T-helper 1 cell (primary cell): ENCODE measurements at regions not wholly inside any gene's neighbourhood (a gene's known extent, or its start where the extent isn't known, plus 50 kb on each side); places are given as distances from the start of the nearest gene placed in this dataset.
"Not testable (repeated sequence)": the region's sequence is repeated elsewhere in the genome, so short reads cannot be mapped to it uniquely, and the experiment has no call there.

Experiments
- DNase-seq, 5 donors: peaks; one replicate each; pipeline ENCODE4 v3.0.0-alpha.2; 2012 to 2020

- no peak for DNase-seq
These were observed 256.5 kb upstream of the CBLB start for GRCh38 chr3:106125321-106125720.

- no peak for DNase-seq
These were observed 257.4 kb upstream of the CBLB start for GRCh38 chr3:106126067-106126845.

GRCh38 chr3:106126846-106127235, 258.0 kb upstream of the CBLB start:
- DNase-seq = no peak

DNA sequence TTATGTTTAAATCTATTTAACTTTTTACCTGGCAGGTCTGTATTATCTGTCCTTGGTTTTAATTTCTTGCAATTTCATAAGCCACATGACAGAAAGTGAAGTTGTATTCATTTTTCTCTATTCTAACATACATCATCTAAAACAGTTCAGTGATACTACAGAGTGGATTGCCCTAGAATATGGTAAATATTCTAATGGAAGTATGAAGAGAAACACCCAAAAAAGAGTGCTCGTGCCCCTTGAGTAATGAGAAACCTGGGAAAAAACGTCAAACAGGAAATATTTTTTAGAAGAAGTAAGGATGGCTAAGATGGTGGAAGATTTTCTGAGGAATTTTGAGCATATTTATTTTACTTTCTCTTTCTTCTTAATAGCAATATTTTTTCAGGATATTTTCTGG, 261.1 kb upstream of the CBLB start:
- DNase-seq = no peak

DNA sequence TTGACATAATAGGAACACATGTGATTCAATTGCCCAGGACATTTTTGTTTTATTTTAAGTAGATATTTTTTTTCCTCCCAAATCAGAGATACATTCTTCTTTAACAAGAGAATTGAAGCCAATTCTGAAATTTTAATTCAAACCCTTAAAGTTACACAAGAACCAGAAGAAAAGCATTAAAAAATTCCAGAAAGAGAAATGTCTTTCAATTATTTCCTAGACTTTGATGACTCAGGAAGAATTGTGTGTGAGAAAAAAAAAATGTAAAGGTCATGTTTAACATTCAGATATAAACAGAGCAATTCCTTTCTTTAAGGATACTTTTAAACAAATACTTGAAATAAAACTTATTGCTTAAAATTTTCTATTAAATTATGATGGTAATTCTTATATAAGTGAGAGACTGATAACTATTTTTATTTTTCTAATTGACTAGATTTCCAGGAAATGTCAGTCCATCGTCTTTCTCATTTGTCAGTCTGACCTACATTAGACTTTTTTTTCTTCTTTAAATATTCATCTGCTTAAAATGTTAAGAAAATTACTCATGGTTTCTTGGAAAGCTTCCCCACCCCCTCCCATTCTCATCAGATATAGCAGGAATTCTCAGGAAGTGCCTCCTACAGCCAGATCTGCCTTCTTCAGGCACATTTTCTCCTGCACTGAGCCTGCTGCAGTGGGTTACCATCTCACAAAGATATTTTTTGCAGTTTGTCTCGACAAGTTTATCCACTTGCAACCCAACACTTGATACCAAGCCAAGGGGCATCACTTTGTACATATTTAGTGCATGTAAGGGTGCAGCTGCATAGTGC, 261.8 kb upstream of the CBLB start:
- no peak for DNase-seq

DNA sequence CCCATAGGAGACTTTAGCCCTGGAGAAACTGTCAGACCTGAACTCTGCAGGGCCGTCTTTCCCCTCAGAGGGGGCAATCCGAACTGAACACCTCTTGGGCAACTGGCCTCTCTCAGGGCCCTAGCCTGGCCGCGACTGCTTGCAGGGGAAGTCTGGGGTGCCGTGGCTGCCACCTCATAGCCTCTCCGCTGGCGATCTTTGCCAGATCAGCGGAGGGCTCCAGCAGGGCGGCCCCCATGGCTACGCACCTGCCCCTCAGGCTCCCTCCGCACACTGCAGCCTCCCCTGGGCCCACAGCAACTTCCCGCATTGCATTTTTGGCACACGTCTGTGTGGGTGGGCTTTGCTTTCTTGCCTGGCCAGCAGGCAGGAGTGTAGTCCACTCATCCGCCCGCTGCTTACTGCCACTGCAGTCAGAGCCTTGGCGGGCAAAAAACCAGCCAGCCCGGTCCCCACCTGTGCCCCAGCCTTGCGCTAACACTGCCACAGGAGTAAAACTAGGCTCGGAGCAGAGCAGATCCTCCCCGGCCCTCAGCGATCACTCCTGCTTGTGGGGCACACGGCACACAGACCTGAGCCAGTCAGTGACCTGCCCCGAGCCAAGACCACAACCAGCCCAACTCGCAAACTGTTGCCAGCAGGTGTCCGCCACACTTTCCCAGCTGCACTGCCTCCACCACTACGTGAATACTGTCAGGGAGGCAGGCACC, 266.8 kb upstream of the CBLB start:
- DNase-seq = no peak

- DNase-seq = no peak
These were observed 271.0 kb upstream of the CBLB start for GRCh38 chr3:106139826-106140225.

- no peak for DNase-seq
These were observed 271.6 kb upstream of the CBLB start for GRCh38 chr3:106140431-106140830.

GRCh38 chr3:106144030-106144429, 275.2 kb upstream of the CBLB start:
- DNase-seq = no peak

- not testable (repeated sequence) for DNase-seq
These were observed 279.7 kb upstream of the CBLB start for GRCh38 chr3:106148440-106149082.

DNA sequence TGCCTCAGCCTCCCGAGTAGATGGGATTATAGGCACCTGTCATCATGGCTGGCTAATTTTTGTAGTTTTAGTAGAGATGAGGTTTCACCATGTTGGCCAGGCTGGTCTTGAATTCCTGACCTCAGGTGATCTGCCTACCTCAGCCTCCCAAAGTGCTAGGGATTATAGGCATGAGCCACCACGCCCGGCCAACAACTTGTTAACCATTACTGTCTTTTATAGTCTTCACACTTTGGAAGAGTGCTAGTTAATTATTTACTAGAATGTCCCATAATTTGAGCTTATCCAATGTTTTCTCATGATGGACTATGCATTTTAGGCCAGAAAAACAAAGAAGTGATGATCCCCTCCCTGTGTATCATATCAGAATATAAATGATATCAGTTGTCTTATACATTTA, 288.6 kb upstream of the CBLB start:
- no peak for DNase-seq

DNA sequence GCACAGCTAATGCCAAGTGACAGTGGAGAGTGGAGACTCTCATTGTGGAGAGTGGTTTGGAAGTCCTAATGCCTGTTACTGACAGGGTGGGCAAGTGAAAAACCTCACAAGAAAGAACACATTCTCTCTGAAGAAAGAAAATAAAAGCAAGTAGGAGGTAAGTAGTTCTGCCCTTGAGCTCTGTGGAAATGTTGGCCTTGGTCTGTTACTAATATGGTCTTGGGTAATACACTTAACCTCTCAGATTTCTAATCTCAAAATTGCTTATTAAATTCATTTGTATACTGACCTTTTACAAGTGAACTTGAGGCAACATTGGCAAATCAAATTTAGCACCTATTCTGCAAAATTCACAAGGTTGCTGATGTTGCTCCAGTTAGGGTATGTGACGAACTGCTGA, 291.6 kb upstream of the CBLB start:
- no peak for DNase-seq

DNA sequence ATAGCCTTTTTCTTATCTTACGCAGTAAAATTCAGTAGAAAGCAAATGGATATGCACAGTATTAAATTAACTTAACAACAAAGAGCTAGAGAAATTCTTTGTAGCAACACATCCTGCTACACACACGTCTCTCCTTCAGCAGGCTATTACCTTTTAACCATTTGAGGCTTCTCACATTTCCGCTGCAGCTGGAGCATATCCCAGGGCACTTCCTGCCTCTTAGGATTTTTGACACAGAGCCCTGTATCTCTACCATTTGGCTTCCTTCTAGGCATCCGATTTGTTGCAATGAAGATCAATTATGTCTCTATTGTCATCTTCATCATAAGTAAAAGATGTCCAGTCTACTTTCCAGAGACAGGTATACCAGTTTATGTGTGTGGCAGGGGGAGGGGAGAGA, 292.4 kb upstream of the CBLB start:
- no peak for DNase-seq

- no peak for DNase-seq
These were observed 298.9 kb upstream of the CBLB start for GRCh38 chr3:106167728-106168127.

GRCh38 chr3:106168962-106169750, 300.3 kb upstream of the CBLB start:
- DNase-seq = no peak

- no peak for DNase-seq
These were observed 301.8 kb upstream of the CBLB start for GRCh38 chr3:106170636-106171035.

DNA sequence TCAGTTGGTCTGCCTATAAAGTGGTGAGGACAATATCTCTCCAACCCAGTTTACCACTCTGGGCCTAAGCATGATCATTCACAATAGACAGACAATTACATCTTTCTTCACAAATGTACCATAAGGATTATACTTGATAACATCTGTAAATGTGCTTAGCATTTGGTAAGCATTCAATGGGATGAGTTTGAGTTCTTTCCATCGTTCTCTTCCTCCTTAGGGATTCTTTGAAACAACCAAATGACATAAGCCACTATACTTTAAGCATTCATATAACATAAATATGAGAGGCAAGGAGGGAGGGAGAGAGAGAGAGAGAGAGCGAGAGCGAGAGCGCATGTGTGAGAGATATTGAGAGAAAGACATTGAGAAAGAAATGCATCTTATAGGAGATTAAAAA, 303.3 kb upstream of the CBLB start:
- no peak for DNase-seq

DNA sequence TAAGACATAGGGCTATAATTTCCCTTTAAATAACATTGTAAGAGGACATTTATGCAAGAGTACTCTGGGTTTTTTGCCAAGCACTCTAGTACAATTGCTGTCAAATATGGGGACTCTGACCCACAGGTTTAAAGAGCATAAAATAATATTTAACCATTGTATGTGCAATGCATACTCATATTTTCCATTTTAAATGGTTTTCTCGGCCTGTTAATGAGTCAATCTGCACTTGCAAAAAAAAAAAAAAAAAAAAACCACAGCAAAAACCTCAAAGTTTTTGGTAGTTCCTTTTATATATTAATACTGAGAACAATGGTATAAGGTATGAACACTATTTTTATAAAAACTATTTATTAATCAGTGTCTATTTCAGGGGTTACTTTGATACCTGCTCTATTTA, 304.0 kb upstream of the CBLB start:
- DNase-seq = peak in 1 of 5 donors; percentile 78

- no peak for DNase-seq
These were observed 306.5 kb upstream of the CBLB start for GRCh38 chr3:106175276-106175675.

- peak in 3 of 5 donors; percentile 6 to 97 (median 15) for DNase-seq
These were observed 307.9 kb upstream of the CBLB start for GRCh38 chr3:106176734-106177133.

DNA sequence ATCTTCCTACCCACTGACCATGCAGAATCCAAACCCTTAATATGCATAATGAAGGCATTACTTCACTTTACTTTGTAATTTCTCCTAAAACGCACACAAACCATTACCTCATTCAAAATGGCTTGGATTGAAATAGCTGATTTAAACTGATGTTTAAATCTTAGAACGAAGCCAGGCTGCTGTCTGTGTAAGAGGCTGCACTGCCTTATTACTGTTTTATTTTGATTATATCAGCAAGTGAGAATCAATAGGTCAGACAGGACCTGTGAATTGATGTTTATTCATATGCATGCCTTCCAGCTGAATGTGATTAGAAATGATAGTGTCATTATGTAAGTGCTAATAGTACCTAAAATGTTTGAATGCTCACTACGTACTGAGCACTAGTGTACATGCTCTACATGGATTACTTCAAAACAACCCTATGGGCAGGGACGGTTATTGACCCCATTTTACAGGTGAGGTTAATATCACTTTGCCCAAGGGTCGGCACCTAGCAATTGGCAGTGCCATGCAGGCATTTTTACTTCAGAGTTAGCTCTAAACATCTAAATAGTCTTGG, 314.2 kb upstream of the CBLB start:
- no peak for DNase-seq
